ENCODE measurements at regions not wholly inside any gene's neighbourhood (a gene's known extent, or its start where the extent isn't known, plus 50 kb on each side); places are given as distances from the start of the nearest gene placed in this dataset.
A peak's percentile ranks its signal among the peaks of the same experiment; 100 is the strongest.

- DNase-seq (ENCODE audit: low read depth): no peak
- TF ChIP-seq, protein P1, sequence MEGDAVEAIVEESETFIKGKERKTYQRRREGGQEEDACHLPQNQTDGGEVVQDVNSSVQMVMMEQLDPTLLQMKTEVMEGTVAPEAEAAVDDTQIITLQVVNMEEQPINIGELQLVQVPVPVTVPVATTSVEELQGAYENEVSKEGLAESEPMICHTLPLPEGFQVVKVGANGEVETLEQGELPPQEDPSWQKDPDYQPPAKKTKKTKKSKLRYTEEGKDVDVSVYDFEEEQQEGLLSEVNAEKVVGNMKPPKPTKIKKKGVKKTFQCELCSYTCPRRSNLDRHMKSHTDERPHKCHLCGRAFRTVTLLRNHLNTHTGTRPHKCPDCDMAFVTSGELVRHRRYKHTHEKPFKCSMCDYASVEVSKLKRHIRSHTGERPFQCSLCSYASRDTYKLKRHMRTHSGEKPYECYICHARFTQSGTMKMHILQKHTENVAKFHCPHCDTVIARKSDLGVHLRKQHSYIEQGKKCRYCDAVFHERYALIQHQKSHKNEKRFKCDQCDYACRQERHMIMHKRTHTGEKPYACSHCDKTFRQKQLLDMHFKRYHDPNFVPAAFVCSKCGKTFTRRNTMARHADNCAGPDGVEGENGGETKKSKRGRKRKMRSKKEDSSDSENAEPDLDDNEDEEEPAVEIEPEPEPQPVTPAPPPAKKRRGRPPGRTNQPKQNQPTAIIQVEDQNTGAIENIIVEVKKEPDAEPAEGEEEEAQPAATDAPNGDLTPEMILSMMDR (IDR thresholded peaks at IDR 0.05; ENCODE audit: insufficient read depth, low read depth, low read length, missing control alignments): no peak
- H3K4me3 ChIP-seq (ENCODE audit: low read depth, low read length): no peak overlapping the region
These were observed 288.3 kb upstream of the AJAP1 start for GRCh38 chr1:4366091-4366490.

DNA sequence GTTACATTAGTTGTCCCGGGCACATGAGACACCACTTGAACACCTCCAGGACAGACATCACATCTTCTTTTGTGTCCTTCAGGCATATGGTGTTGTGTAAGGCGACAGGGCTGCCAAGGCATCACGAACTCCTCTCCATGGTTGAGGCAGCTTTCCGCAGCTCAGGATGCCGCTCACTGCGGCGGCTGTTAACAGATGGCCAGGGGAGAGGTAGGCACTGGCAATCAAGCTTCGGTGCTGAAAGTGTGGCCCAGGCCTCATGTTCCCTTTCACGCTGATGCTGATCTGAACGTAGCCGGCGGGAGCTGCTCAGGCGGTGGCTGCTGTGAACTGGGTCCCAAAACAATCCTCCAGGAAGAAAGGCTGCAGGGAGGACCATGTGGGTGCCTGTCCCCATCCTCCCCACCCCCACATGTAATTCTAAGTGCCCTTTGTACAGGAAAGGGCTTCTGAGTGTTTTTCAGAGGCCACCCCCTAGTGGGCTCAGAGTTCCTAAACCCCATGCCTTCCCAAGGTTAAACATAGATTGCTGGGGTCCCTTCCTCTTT is 287.1 kb upstream of the AJAP1 start:
- DNase-seq (ENCODE audit: low read depth): no peak
- TF ChIP-seq, protein P1 (IDR thresholded peaks at IDR 0.05; ENCODE audit: insufficient read depth, low read depth, low read length, missing control alignments): no peak
- H3K4me3 ChIP-seq (ENCODE audit: low read depth, low read length): no peak overlapping the region

GRCh38 chr1:4369335-4369734 is 285.1 kb upstream of the AJAP1 start:
- DNase-seq (ENCODE audit: low read depth): no peak
- TF ChIP-seq, protein P1 (IDR thresholded peaks at IDR 0.05; ENCODE audit: insufficient read depth, low read depth, low read length, missing control alignments): no peak
- H3K4me3 ChIP-seq (ENCODE audit: low read depth, low read length): no peak overlapping the region

GRCh38 chr1:4371849-4372248 is 282.6 kb upstream of the AJAP1 start:
- TF ChIP-seq, protein P1 (IDR thresholded peaks at IDR 0.05; ENCODE audit: insufficient read depth, low read depth, low read length, missing control alignments): no peak
- no peak overlapping the region for H3K4me3 ChIP-seq (ENCODE audit: low read depth, low read length)
- no peak for DNase-seq (ENCODE audit: low read depth)

DNA sequence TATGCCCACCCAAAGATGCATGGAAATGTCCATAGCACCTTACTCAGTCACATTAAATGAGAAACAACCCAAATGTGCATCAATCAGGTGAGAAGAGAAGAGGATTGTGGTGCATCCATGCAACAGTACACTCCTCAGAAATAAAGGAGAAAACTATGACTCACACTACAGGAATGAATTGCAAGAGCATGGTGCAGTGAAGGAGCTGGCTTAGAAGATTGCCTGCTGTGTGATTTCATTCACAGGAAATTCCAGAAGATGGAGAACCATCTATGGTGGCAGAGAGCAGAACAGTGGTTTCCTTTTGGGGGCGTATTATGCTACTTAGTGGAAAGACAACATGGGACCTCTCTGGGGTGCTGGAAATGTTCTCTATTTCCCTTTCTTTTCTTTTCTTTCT is 278.6 kb upstream of the AJAP1 start:
- TF ChIP-seq, protein P1 (IDR thresholded peaks at IDR 0.05; ENCODE audit: insufficient read depth, low read depth, low read length, missing control alignments): no peak
- DNase-seq (ENCODE audit: low read depth): no peak
- H3K4me3 ChIP-seq (ENCODE audit: low read depth, low read length): no peak overlapping the region

GRCh38 chr1:4379451-4380175 is 274.8 kb upstream of the AJAP1 start:
- peak; percentile 7 for DNase-seq (ENCODE audit: low read depth)
- no peak overlapping the region for H3K4me3 ChIP-seq (ENCODE audit: low read depth, low read length)
- TF ChIP-seq, protein P1 (IDR thresholded peaks at IDR 0.05; ENCODE audit: insufficient read depth, low read depth, low read length, missing control alignments): no peak

Measured in GM12865 (cell line).